Esophagus squamous epithelium (tissue), 5 donors: ENCODE measurements at regions not wholly inside any gene's neighbourhood (a gene's known extent, or its start where the extent isn't known, plus 50 kb on each side); places are given as distances from the start of the nearest gene placed in this dataset.

Experiments used
- DNase-seq: peaks from one replicate; lab custom pipeline; 2025; lab: John Stamatoyannopoulos, UW
- H3K27ac ChIP-seq, 4 donors: fragments of 200-600 bp; sonication (generic); one replicate each; pipeline ENCODE4 v1.5.1; 2016 to 2019; ENCODE audit warnings: mild to moderate bottlenecking in 1 of 4
- H3K27me3 ChIP-seq, 4 donors: fragments of 200-600 bp; sonication (generic); 1 replicate in 3 of 4; 2 replicates in 1 of 4; pipeline versions ENCODE4 v1.5.1 to v1.6.0; 2017 to 2021; ENCODE audit warnings: antibody characterized with exemption in 1 of 4
- H3K36me3 ChIP-seq, 3 donors: fragments of 200-600 bp; sonication (generic); one replicate each; pipeline ENCODE4 v1.5.1; 2016 to 2019
- H3K4me1 ChIP-seq, 3 donors: fragments of 200-600 bp; sonication (generic); one replicate each; pipeline ENCODE4 v1.5.1; 2017 to 2019
- H3K4me3 ChIP-seq, 4 donors: fragments of 200-600 bp; sonication (generic); 1 replicate in 3 of 4; 2 replicates in 1 of 4; pipeline ENCODE4 v1.5.1; 2016 to 2019; ENCODE audit warnings: mild to moderate bottlenecking in 2 of 4, moderate library complexity in 1 of 4
- H3K9me3 ChIP-seq, 3 donors: fragments of 200-600 bp; sonication (generic); one replicate each; pipeline ENCODE4 v1.5.1; 2016 to 2019
- POLR2A ChIP-seq, 4 donors: fragments of 450-650 bp; IDR thresholded peaks; one replicate each; pipeline ENCODE4 v1.6.1; 2017; ENCODE audit warnings: antibody characterized with exemption in 4 of 4, mild to moderate bottlenecking in 4 of 4, moderate library complexity in 3 of 4
- WGBS, 2 donors: methylation state at CpG; one replicate each; pipeline ENCODE4 v1.1.5; 2018; 5-methylcytosine and 5-hydroxymethylcytosine counted together
- intact Hi-C: fragments of 100-400 bp; cut with DNase I; formaldehyde crosslinking; loops from one replicate; pipeline ENCODE4 v1.15.0; 2022
- TF ChIP-seq, protein P1 (sequence below), 6 experiments: fragments of 450-650 bp in 4 of 6; fragments of 200-600 bp in 2 of 6; sonication (generic) in 2 of 6; IDR thresholded peaks; one replicate each; pipeline ENCODE4 v1.5.1; 2016 to 2019; ENCODE audit warnings: antibody characterized with exemption in 6 of 6, mild to moderate bottlenecking in 4 of 6, moderate library complexity in 4 of 6
- donor health status: DM: yes; HTN: yes; CAD: no.

DNA sequence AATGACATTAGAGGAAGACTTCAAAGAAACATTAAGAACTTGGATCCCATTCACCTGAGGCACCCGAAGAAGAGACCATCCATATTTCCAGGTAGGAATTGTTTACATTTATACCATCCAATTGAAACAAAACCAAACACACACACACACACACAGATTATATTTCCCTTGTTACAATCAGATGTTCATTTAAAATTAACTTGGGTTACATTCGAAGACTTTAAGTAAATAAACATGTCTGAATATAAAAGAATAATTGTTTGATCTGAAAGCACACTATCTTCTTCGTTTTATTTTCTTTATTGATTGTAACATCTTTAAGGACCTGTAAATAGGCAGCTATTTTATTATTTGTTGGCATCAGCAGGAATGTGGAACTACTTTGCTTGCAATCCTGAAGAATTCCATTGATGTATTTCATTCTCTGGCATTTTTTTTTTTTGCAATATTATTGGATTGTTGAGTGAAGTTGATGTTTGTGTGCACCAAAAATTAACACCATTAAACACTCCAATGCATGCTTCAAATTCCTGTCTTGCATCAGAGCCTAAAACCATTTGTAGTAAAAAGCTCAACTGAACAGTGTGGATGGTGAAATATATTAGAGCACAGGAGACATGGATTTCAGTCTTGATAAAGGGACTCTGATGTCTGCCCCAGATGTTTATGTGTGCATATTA lies 85.3 kb upstream of the FRY start:
- intact Hi-C loops = no loop called here
- Histone ChIP-seq H3K4me3 (no peak overlapping the region), H3K4me1 (peaks cover 8 to 18% (median 11%) of the 10 kb centered on the region in 3 donors), H3K27ac (no peak overlapping the region), H3K27me3 (no peaks in the 10 kb centered on the region), H3K36me3 (no peaks in the 10 kb centered on the region), H3K9me3 (no peaks in the 10 kb centered on the region)
- no peak for TF ChIP-seq POLR2A (IDR thresholded peaks at IDR 0.05)
- TF ChIP-seq, protein P1, sequence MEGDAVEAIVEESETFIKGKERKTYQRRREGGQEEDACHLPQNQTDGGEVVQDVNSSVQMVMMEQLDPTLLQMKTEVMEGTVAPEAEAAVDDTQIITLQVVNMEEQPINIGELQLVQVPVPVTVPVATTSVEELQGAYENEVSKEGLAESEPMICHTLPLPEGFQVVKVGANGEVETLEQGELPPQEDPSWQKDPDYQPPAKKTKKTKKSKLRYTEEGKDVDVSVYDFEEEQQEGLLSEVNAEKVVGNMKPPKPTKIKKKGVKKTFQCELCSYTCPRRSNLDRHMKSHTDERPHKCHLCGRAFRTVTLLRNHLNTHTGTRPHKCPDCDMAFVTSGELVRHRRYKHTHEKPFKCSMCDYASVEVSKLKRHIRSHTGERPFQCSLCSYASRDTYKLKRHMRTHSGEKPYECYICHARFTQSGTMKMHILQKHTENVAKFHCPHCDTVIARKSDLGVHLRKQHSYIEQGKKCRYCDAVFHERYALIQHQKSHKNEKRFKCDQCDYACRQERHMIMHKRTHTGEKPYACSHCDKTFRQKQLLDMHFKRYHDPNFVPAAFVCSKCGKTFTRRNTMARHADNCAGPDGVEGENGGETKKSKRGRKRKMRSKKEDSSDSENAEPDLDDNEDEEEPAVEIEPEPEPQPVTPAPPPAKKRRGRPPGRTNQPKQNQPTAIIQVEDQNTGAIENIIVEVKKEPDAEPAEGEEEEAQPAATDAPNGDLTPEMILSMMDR (IDR thresholded peaks at IDR 0.05) = no peak
- DNase-seq = no peak
- WGBS, 2 donors = 33 to 51% methylated on average over 3 of the region's 3 CpGs

DNA sequence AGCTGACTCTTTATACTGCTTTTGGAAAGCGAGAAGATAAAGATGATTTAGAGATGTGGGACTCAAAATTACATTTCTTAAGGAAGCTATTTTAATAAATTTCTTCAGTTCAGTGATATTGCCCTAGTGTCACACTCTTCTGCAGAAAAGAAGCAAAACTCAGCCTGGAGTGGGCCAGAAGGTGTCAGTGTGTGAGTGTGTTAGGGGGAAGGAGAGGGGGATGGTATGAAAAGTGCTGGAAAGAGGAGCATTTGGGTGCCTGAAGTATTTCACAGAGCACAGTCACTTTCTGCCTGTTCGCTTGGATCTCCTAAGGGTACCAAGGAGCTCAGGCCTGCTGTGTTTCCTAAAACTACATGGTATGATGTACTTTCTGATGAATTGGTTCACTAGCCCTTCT lies 84.5 kb upstream of the FRY start:
- Histone ChIP-seq H3K4me1 (peaks cover 8 to 18% (median 11%) of the 10 kb centered on the region in 3 donors), H3K9me3 (no peaks in the 10 kb centered on the region), H3K4me3 (no peak overlapping the region), H3K27ac (no peak overlapping the region), H3K27me3 (no peaks in the 10 kb centered on the region), H3K36me3 (no peaks in the 10 kb centered on the region)
- TF ChIP-seq, protein P1 (IDR thresholded peaks at IDR 0.05) = no peak
- no peak for TF ChIP-seq POLR2A (IDR thresholded peaks at IDR 0.05)
- intact Hi-C loops = no loop called here
- DNase-seq = no peak
- WGBS, 2 donors = 85 to 90% methylated on average over 2 of the region's 2 CpGs

DNA sequence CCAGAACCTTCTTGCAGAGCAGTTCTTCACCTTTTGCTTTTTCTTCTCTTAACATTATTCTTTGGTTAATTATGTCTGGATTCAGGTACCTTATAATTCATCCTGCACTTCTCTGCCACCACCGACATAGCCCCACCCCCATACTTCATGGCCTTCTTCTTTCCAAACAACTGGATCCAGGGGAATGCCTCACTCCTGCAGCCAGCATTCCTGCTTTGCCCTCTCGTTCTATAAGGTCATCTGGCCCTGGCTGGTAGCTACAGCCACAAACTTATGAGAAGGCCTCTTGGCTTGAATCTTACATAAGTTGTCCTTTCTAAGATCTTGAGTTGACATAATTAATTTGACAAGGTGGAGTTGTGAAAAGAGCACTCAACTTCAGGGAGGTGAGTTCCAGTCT lies 84.1 kb upstream of the FRY start:
- Histone ChIP-seq H3K4me1 (peaks cover 8 to 18% (median 11%) of the 10 kb centered on the region in 3 donors), H3K4me3 (no peak overlapping the region), H3K9me3 (no peaks in the 10 kb centered on the region), H3K36me3 (no peaks in the 10 kb centered on the region), H3K27me3 (no peaks in the 10 kb centered on the region), H3K27ac (no peak overlapping the region)
- DNase-seq = no peak
- 58 to 68% methylated on average over 2 of the region's 2 CpGs for WGBS, 2 donors
- intact Hi-C loops = no loop called here
- TF ChIP-seq POLR2A (IDR thresholded peaks at IDR 0.05) = no peak
- TF ChIP-seq, protein P1 (IDR thresholded peaks at IDR 0.05) = no peak

DNA sequence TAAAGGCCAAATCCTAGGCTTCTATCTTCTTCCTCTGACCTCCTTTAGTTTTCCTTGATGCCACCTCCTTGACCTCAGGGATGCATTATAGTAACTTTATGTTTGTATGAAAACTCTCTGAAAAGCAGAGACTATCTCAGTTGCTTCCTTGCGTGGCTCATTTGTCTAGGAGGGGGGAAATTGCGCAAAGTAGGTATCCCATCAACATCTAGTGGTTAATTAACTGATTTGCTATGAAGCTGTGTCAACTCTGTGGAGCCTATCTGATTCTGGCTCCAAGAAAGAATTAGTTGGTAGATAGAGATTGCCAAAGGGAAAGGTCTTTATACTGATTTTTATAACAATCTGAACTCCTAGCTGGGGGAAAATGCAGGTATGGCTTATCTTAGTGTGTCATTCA lies 82.1 kb upstream of the FRY start:
- H3K9me3 ChIP-seq = no peaks in the 10 kb centered on the region
- no peak overlapping the region for H3K27ac ChIP-seq
- H3K27me3 ChIP-seq = no peaks in the 10 kb centered on the region
- no peak overlapping the region for H3K4me3 ChIP-seq
- H3K36me3 ChIP-seq = no peaks in the 10 kb centered on the region
- peaks cover 8 to 16% (median 11%) of the 10 kb centered on the region in 3 donors for H3K4me1 ChIP-seq
- no peak for TF ChIP-seq POLR2A (IDR thresholded peaks at IDR 0.05)
- TF ChIP-seq, protein P1 (IDR thresholded peaks at IDR 0.05) = no peak
- intact Hi-C loops = no loop called here
- DNase-seq = no peak
- WGBS, 2 donors = 86 to 94% methylated on average over 2 of the region's 2 CpGs

DNA sequence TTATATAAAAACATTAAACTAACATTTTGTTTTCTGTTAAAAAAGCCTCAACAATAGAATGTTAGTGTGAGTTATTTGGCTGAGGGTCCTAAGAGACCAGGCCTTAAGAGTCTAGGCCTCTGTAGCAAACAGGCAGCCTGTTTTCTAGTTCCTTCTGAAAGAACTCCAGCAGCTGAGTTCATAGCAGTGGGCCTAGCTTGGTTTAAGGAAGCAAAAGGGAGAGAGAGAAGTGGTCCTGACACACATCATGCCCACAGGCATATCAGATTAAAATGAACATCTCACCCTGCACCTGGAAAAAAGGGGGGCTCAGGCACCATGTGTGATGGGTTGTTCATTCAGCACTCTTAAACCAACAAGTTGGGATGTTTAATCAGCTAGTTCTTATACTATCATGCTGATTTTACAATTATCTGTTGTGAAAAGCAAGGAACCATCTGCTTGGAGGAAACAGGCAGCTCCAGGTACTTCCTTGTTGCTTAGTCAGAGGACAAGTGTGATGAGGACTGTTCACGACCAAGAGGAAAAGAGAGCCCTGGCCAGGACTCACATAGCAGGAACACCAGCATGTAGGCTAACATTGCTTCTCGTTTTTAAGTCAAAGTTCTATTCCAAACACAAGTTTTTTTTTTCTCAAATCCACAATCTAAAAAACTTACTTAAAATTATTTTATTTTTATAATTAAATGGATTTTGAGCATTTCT lies 81.3 kb upstream of the FRY start:
- no peak for TF ChIP-seq POLR2A (IDR thresholded peaks at IDR 0.05)
- TF ChIP-seq, protein P1 (IDR thresholded peaks at IDR 0.05) = no peak
- H3K4me3 ChIP-seq = no peak overlapping the region
- no peaks in the 10 kb centered on the region for H3K36me3 ChIP-seq
- DNase-seq = no peak
- peak overlapping the region in 3 of 4 donors; percentile 30 to 50 (median 40) for H3K27ac ChIP-seq
- 50 to 60% methylated on average over 2 of the region's 2 CpGs for WGBS, 2 donors
- H3K9me3 ChIP-seq = no peaks in the 10 kb centered on the region
- intact Hi-C loops = no loop called here
- H3K4me1 ChIP-seq = peaks cover 2 to 8% (median 4%) of the 10 kb centered on the region in 3 donors
- H3K27me3 ChIP-seq = no peaks in the 10 kb centered on the region
